AG04450 (cell line): ENCODE measurements at regions not wholly inside any gene's neighbourhood (a gene's known extent, or its start where the extent isn't known, plus 50 kb on each side); places are given as distances from the start of the nearest gene placed in this dataset.

Experiments used
- CTCF ChIA-PET: fragments of 300-600, 350-600 bp; formaldehyde crosslinking; extraction: SDS; loops from one replicate; lab custom pipeline; 2022; ENCODE audit warnings: antibody characterized with exemption, inconsistent platforms; lab: Charles Lee
- POLR2A ChIA-PET: fragments of 350-600 bp; formaldehyde crosslinking; extraction: SDS; loops from one replicate; lab custom pipeline; 2021; ENCODE audit warnings: antibody characterized with exemption, inconsistent platforms; lab: Yijun Ruan, JAX
- DNase-seq: peaks from one replicate; pipeline ENCODE4 v3.0.0-alpha.2; 2011; ENCODE audit warnings: low read depth, low spot score
- H3K27ac ChIP-seq: one replicate; pipeline ENCODE4 v1.5.1; 2012; ENCODE audit warnings: low read depth, low read length, control low read depth
- H3K27me3 ChIP-seq: one replicate; pipeline ENCODE4 v1.6.0; 2012; ENCODE audit warnings: low read length; ENCODE audit not compliant: control insufficient read depth, insufficient read depth
- H3K4me3 ChIP-seq: 2 replicates; pipeline ENCODE4 v1.5.1; 2011; ENCODE audit warnings: mild to moderate bottlenecking, low read depth, low read length, control low read depth
- H3K9me3 ChIP-seq: 2 replicates; pipeline ENCODE4 v1.5.1; 2012; ENCODE audit warnings: low read length; ENCODE audit not compliant: control insufficient read depth, insufficient read depth
- TF ChIP-seq, protein P1 (sequence below): IDR thresholded peaks from 2 replicates; pipeline ENCODE4 v1.5.1; 2011; ENCODE audit warnings: low read depth, low read length, control low read depth, inconsistent platforms

GRCh38 chr7:41295455-41295815 is 407.5 kb downstream of the INHBA start:
- CTCF ChIA-PET: no interaction called here
- no peak for DNase-seq

GRCh38 chr7:41294556-41295454 is 408.1 kb downstream of the INHBA start:
- CTCF ChIA-PET: no interaction called here
- Histone ChIP-seq H3K27me3 (no peaks in the 10 kb centered on the region), H3K4me3 (no peak overlapping the region), H3K27ac (no peak overlapping the region), H3K9me3 (no peaks in the 10 kb centered on the region)
- no peak for DNase-seq
- POLR2A ChIA-PET: no interaction called here
- TF ChIP-seq, protein P1, sequence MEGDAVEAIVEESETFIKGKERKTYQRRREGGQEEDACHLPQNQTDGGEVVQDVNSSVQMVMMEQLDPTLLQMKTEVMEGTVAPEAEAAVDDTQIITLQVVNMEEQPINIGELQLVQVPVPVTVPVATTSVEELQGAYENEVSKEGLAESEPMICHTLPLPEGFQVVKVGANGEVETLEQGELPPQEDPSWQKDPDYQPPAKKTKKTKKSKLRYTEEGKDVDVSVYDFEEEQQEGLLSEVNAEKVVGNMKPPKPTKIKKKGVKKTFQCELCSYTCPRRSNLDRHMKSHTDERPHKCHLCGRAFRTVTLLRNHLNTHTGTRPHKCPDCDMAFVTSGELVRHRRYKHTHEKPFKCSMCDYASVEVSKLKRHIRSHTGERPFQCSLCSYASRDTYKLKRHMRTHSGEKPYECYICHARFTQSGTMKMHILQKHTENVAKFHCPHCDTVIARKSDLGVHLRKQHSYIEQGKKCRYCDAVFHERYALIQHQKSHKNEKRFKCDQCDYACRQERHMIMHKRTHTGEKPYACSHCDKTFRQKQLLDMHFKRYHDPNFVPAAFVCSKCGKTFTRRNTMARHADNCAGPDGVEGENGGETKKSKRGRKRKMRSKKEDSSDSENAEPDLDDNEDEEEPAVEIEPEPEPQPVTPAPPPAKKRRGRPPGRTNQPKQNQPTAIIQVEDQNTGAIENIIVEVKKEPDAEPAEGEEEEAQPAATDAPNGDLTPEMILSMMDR: no peak

More at GRCh38 chr7:41295455-41295815, 407.5 kb downstream of the INHBA start:
- H3K9me3 ChIP-seq: no peaks in the 10 kb centered on the region
- POLR2A ChIA-PET: no interaction called here
- TF ChIP-seq, protein P1: no peak
- H3K27ac ChIP-seq: no peak overlapping the region
- H3K4me3 ChIP-seq: no peak overlapping the region
- no peaks in the 10 kb centered on the region for H3K27me3 ChIP-seq

GRCh38 chr7:41292487-41292886 is 410.4 kb downstream of the INHBA start:
- TF ChIP-seq, protein P1: no peak
- H3K27me3 ChIP-seq: no peaks in the 10 kb centered on the region
- POLR2A ChIA-PET: no interaction called here
- H3K4me3 ChIP-seq: no peak overlapping the region
- no peak overlapping the region for H3K27ac ChIP-seq
- DNase-seq: no peak
- CTCF ChIA-PET: no interaction called here
- H3K9me3 ChIP-seq: peaks cover 6% of the 10 kb centered on the region; the same call in 1 of the 2 replicates

DNA sequence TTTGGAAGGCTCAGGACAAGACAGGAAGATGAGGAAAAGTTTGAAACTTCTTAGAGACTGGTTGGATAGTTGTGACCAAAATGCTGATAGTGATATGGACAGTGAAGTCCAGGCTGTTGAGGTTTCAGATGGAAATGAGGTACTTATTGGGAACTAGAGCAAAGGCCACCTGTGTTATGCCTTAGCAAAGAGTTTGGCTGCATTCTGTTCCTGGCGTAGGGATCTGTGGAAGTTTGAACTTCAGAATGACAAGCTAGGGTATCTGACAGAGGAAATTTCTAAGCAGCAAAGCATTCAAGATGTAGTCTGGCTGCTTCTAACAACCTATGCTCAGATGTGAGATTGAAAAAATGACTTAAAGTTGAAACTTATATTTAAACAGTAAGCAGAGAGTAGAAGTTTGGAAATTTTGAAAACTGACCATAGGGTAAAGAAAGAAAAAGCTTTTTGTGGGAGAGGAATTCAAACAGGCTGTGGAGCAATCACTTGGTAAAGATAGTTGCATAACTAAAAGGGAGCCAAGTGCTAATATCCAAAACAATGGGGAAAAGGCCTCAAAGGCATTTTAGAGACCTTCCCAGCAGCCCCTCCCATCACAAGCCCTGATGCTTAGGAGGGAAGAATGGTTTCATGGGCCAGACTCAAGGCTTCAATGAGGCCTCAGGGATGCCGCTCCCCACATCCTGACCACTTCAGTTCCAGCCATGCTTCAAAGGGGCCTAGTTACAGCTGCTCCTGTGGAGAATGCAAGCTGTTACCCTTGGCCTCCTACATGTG is 415.1 kb downstream of the INHBA start:
- no peak overlapping the region for H3K4me3 ChIP-seq
- CTCF ChIA-PET: no interaction called here
- POLR2A ChIA-PET: no interaction called here
- no peaks in the 10 kb centered on the region for H3K27me3 ChIP-seq
- peaks cover 6% of the 10 kb centered on the region; the same call in 1 of the 2 replicates for H3K9me3 ChIP-seq
- TF ChIP-seq, protein P1: no peak
- no peak overlapping the region for H3K27ac ChIP-seq
- DNase-seq: no peak

GRCh38 chr7:41280491-41280890 is 422.4 kb downstream of the INHBA start:
- Histone ChIP-seq H3K9me3 (no peaks in the 10 kb centered on the region), H3K27ac (no peak overlapping the region), H3K4me3 (no peak overlapping the region), H3K27me3 (no peaks in the 10 kb centered on the region)
- ChIA-PET CTCF (no interaction called here), POLR2A (no interaction called here)
- TF ChIP-seq, protein P1: no peak
- no peak for DNase-seq
